ENCODE measurements at regions not wholly inside any gene's neighbourhood (a gene's known extent, or its start where the extent isn't known, plus 50 kb on each side); places are given as distances from the start of the nearest gene placed in this dataset.

- no peak for TF ChIP-seq EZH2 (IDR thresholded peaks at IDR 0.05)
- no peak for TF ChIP-seq POLR2AphosphoS5 (IDR thresholded peaks at IDR 0.05; ENCODE audit: borderline replicate concordance, low read depth, low read length)
Measured at GRCh38 chr2:105577762-105578161, 166.9 kb upstream of the NCK2 start.

Measured in SK-N-MC (cell line).